Hematopoietic multipotent progenitor cell treated with erythropoietin and hydrocortisone succinate and interleukin-3 and kit ligand, for 4 days (in vitro differentiated cells): ENCODE measurements at regions not wholly inside any gene's neighbourhood (a gene's known extent, or its start where the extent isn't known, plus 50 kb on each side); places are given as distances from the start of the nearest gene placed in this dataset.
"Not testable (repeated sequence)": the region's sequence is repeated elsewhere in the genome, so short reads cannot be mapped to it uniquely, and the experiment has no call there.

Source experiments
- DNase-seq: peaks from one replicate; pipeline ENCODE4 v3.0.0-alpha.2; 2015

DNA sequence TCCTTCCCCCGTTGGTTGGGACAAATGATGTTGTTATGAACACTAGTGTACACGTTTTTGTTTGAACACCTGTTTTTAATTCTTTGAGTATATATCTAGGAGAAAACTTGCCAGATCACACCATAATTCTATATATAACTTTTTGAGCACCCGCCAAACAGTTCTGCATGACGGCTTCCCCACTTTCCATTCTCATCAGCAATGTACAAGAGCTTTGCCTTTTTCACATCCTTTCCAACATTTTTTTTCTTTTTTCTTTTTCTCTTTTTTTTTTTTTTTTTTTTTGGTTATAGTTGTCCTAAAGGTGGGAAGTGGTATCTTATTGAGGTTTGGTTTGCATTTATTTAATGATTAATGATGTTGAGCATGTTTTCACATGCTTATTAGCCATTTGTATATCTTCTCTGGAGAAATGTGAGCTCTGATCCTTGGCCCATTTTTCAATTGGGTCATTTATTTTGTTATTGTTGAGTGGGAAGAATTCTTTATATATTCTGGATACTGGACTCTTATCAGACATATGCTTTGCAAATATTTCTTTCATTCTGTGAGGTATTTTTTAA lies 86.9 kb upstream of the ZC3H15 start:
- no peak for DNase-seq

- DNase-seq = no peak
These were observed 80.2 kb upstream of the ZC3H15 start for GRCh38 chr2:186405842-186406241.

GRCh38 chr2:186407611-186408010 lies 78.4 kb upstream of the ZC3H15 start:
- no peak for DNase-seq

DNA sequence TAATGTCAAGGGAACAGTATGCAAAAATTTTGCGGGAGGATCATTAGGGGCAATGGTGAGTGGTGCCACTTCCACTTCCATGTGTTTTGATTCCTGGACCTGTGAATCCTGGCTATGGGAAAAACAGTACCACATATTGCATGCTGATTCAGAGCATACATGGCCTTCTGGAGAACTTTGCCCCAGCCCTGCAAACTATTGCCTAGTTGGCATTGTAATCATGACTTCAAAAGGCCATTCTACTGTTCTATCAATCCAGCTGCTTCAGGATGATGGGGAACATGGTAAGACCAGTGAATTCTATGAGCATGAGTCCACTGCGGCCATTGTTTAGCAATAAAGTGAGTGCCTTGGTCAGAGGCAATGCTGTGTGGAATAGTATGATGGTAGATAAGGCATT lies 75.3 kb upstream of the ZC3H15 start:
- DNase-seq = no peak

DNA sequence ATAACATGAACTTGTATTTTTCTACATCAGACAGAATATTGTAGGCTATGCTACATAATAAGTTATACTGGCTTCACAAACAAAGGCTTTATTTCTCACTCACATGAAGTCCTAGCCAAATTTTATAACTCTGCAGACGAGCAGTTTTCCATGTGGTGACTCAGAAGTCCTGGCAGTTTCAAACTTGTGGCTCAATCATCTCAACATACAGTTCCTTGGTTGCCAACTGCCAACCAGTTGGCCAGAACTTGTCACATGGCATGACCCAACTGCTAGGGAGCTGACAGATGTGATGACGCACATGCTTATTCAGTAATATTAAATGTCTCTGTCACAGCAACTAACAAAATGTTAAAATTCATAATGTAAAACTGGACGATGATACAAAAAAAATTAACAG lies 63.8 kb upstream of the ZC3H15 start:
- no peak for DNase-seq

- DNase-seq = no peak
These were observed 62.6 kb upstream of the ZC3H15 start for GRCh38 chr2:186423481-186423880.

GRCh38 chr2:186424265-186424664 lies 61.8 kb upstream of the ZC3H15 start:
- DNase-seq = no peak

DNA sequence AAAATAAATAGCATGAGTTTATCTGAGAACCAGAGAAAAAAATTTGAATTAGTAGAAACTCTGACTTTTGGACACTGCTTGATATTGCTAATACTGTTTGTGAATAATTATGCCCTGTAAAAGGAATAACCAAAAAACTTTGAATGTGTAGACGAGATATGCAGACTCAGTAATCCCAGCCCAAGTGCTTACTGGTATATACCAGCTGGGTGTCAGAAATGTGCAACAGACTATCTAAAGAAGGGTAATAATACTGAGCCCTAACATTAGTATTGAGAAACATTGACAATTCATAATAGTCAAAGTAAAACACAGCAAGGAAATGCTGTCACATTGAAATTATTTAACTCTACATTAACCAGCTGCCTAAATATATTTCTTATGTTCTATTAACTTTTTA lies 60.5 kb upstream of the ZC3H15 start:
- no peak for DNase-seq

- DNase-seq = no peak
These were observed 59.7 kb upstream of the ZC3H15 start for GRCh38 chr2:186426153-186427016.

- not testable (repeated sequence) for DNase-seq
These were observed 59.1 kb upstream of the ZC3H15 start for GRCh38 chr2:186427017-186427350.

DNA sequence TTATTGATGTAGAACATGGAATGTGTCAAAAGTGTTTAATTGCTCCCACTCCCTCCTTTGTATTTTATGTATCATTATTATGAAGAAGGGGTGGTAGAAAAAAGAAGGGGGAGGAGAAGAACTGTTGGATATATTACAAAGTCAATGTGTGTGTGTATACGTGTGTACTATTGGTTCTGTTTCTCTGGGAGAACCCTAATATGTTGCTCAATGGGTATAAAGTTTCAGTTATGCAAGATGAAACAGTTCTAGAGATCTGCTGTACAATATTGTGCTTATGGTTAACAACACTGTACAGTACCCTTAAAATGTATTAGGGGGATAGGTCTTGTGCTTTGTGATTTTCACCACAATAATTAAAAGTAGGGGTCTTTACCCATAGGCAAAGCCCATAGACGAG lies 58.1 kb upstream of the ZC3H15 start:
- DNase-seq = no peak

GRCh38 chr2:186429104-186429503 lies 57.0 kb upstream of the ZC3H15 start:
- no peak for DNase-seq

- no peak for DNase-seq
These were observed 54.8 kb upstream of the ZC3H15 start for GRCh38 chr2:186431306-186431705.

GRCh38 chr2:186433040-186433439 lies 53.0 kb upstream of the ZC3H15 start:
- DNase-seq = no peak

- no peak for DNase-seq
These were observed 52.2 kb upstream of the ZC3H15 start for GRCh38 chr2:186433777-186434432.
